ENCODE measurements at regions not wholly inside any gene's neighbourhood (a gene's known extent, or its start where the extent isn't known, plus 50 kb on each side); places are given as distances from the start of the nearest gene placed in this dataset.

DNA sequence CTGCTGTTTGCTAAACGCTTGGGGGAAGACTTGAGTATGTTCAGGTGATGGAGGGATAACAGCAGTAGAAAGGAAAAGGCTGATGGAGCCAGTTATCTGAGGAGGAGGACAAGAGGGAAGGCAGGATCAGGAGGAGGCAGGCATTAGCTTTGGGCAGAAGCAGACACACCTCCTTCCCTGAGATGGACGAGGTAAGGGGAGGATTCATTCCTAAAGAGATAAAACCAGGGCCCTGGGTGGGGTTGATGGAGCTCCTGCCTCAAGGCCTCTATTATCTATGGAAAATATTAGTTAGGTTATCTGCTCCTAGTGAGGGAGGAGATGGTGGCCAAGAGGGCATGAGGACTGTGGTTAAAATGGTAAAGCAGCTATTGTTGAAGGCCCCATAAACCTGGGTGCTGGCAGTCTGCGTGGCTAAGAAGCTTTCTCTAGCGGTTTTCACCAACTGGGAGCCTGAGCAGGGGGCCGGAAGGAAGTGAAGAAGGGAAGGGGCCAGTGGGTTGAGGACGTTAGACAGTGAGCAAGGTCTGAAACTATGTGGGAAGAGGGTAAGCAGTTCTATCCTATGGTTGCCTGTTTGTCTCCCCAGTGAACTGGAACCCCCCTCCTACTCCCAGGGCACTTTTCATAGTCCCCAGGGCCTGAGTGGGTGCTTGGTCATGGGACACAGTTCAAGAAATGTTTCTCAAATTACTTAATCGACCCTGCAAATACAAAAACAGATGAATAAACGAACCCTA, 56.6 kb upstream of the HK2 start:
- Histone ChIP-seq H3K4me3 (no peak overlapping the region), H3K4me1 (no peaks in the 10 kb centered on the region), H3K27ac (replicated peaks) (no peak overlapping the region), H3K9me3 (replicated peaks) (no peaks in the 10 kb centered on the region), H3K27me3 (ENCODE audit: low read depth) (no peaks in the 10 kb centered on the region), H3K36me3 (no peaks in the 10 kb centered on the region)
- intact Hi-C loops (cut with micrococcal nuclease) = no loop called here
- DNase-seq = no peak
- TF ChIP-seq, protein P1, sequence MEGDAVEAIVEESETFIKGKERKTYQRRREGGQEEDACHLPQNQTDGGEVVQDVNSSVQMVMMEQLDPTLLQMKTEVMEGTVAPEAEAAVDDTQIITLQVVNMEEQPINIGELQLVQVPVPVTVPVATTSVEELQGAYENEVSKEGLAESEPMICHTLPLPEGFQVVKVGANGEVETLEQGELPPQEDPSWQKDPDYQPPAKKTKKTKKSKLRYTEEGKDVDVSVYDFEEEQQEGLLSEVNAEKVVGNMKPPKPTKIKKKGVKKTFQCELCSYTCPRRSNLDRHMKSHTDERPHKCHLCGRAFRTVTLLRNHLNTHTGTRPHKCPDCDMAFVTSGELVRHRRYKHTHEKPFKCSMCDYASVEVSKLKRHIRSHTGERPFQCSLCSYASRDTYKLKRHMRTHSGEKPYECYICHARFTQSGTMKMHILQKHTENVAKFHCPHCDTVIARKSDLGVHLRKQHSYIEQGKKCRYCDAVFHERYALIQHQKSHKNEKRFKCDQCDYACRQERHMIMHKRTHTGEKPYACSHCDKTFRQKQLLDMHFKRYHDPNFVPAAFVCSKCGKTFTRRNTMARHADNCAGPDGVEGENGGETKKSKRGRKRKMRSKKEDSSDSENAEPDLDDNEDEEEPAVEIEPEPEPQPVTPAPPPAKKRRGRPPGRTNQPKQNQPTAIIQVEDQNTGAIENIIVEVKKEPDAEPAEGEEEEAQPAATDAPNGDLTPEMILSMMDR (IDR thresholded peaks at IDR 0.05; ENCODE audit: borderline replicate concordance) = no peak

DNA sequence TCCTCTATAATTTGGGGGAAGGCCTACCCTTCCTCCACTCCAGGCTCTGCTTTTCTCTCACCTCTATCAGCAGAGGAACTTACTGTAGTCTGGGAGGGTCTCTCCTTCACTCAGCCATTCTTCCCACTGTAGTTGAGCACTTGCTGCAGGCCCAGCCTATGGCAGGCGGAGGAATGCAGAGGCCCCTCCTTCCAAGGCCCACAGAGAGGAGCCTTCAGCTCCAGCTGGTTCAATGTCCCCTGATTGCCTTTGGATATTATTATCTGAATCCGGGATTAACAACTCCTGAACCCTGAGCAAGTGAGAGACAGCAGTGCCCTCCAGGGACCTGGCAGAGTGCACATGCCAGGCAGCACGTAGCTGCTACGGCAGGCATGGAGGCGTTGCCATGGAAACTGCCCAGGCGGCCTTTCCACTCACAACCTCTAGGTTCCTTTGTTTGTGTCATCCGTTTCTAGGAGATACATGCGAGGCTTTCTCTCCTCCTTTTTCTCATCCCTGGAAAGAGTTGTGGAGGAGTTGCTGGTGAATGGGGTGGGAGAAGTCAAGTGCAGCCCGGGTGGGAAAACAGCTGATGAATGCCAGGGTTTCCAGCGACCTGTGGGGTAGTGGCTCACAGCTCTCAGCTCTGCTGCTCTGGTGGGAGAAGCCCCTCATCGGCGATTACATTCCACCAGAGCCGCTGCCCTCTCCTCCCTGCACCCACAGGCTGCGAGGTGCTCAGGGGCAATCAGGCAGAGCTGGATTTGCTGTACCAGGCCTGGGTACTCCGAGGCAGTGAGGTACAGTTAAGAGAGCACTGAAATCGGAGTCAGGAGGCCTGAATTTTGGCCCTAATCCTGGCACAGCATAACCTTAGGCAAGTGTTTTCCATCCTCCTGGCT, 55.3 kb upstream of the HK2 start:
- H3K4me1 ChIP-seq = no peaks in the 10 kb centered on the region
- TF ChIP-seq, protein P1 (IDR thresholded peaks at IDR 0.05; ENCODE audit: borderline replicate concordance) = no peak
- no peaks in the 10 kb centered on the region for H3K9me3 ChIP-seq (replicated peaks)
- H3K27me3 ChIP-seq (ENCODE audit: low read depth) = no peaks in the 10 kb centered on the region
- no peak for DNase-seq
- H3K27ac ChIP-seq (replicated peaks) = no peak overlapping the region
- H3K4me3 ChIP-seq = no peak overlapping the region
- intact Hi-C loops (cut with micrococcal nuclease) = no loop called here
- no peaks in the 10 kb centered on the region for H3K36me3 ChIP-seq

DNA sequence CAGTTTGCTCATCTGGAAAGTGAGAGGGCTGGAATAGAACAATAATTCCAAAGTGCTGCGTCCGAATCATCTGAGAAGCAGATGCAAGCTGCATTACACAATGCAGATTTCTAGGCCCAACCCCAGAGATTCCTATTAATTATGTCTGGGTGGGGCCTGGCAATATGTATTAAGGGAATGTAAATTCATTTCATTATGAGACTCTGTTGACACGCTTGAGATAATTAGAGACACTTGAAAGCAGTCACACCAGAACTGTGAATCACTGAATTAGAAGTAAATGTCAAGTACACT, 54.7 kb upstream of the HK2 start:
- Histone ChIP-seq H3K27ac (replicated peaks) (no peak overlapping the region), H3K27me3 (ENCODE audit: low read depth) (no peaks in the 10 kb centered on the region), H3K4me3 (no peak overlapping the region), H3K9me3 (replicated peaks) (no peaks in the 10 kb centered on the region), H3K4me1 (no peaks in the 10 kb centered on the region), H3K36me3 (no peaks in the 10 kb centered on the region)
- DNase-seq = no peak
- intact Hi-C loops (cut with micrococcal nuclease) = no loop called here
- TF ChIP-seq, protein P1 (IDR thresholded peaks at IDR 0.05; ENCODE audit: borderline replicate concordance) = no peak

DNA sequence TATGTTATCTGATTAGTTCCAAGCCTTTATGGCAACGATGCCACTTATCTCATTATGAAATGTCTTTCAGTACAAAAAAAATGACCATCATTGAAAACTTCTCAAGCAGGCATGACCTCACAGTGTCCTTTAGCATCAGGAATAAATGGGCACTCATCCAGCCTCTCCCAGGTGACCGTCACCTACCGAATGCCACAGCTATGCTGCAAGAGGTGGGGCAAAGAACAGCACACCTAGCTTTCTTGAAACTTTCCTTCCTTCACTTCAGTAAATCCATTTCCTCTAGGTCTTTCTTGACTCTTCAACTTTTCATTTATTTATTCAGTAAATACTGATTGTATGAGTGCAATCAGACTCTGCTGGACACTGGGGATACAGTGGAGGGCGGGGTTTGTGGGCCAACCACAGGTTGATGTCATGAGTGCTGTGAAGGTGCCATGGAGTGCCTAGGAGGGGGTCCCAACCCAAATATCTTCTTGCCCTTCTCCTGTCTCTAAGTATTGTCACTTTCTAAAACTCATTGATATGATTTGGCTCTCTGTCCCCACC, 54.3 kb upstream of the HK2 start:
- TF ChIP-seq, protein P1 (IDR thresholded peaks at IDR 0.05; ENCODE audit: borderline replicate concordance) = no peak
- H3K4me3 ChIP-seq = no peak overlapping the region
- no peaks in the 10 kb centered on the region for H3K27me3 ChIP-seq (ENCODE audit: low read depth)
- DNase-seq = no peak
- H3K27ac ChIP-seq (replicated peaks) = no peak overlapping the region
- H3K9me3 ChIP-seq (replicated peaks) = no peaks in the 10 kb centered on the region
- intact Hi-C loops (cut with micrococcal nuclease) = no loop called here
- H3K36me3 ChIP-seq = no peaks in the 10 kb centered on the region
- H3K4me1 ChIP-seq = no peaks in the 10 kb centered on the region
